GM12878 (cell line): ENCODE measurements at regions not wholly inside any gene's neighbourhood (a gene's known extent, or its start where the extent isn't known, plus 50 kb on each side); places are given as distances from the start of the nearest gene placed in this dataset.

ENCODE experiments used
- ATAC-seq: fragments of 200-7000 bp; cut with Tn5 transposase; 3 replicates; pipeline ENCODE4 v1.9.1; 2020; ENCODE audit warnings: mild to moderate bottlenecking, moderate library complexity
- BruUV-seq: library from RNA; stranded (reverse); fragments of 400-500 nt; replicated peaks from 2 replicates; lab custom pipeline; 2021; lab: Mats Ljungman, UMichigan
- CTCF ChIA-PET: fragments of 300-600 bp; sonication (Branson Sonifier 250); formaldehyde crosslinking; extraction: SDS; loops from one replicate; lab custom pipeline; 2021; ENCODE audit warnings: inconsistent platforms; lab: Yijun Ruan, JAX
- POLR2A ChIA-PET: fragments of 350-600 bp; formaldehyde crosslinking; extraction: SDS; loops from one replicate; lab custom pipeline; 2021; ENCODE audit warnings: inconsistent platforms; lab: Charles Lee
- RAD21 ChIA-PET: fragments of 300-600 bp; sonication (Branson Sonifier 250); formaldehyde crosslinking; loops from one replicate; lab custom pipeline; 2023; ENCODE audit warnings: antibody characterized with exemption; ENCODE audit not compliant: unreplicated experiment; lab: Charles Lee
- SMC1A ChIA-PET: fragments of 300-600 bp; sonication (Branson Sonifier 250); formaldehyde crosslinking; loops from one replicate; lab custom pipeline; 2023; ENCODE audit not compliant: unreplicated experiment, uncharacterized antibody; lab: Charles Lee
- DNase-seq: peaks from one replicate; pipeline ENCODE4 v3.0.0-alpha.2; 2011; ENCODE audit warnings: low read depth, low spot score
- FAIRE-seq: peaks from 3 replicates; lab custom pipeline; 2011; peaks lifted over from hg19 to GRCh38; lab: Jason Lieb, UNC
- H2AFZ ChIP-seq: 2 replicates; pipeline ENCODE4 v1.6.0; 2011; ENCODE audit warnings: low read depth, low read length, control low read depth; ENCODE audit not compliant: control insufficient read depth
- H3K27ac ChIP-seq: 2 replicates; pipeline ENCODE4 v1.5.1; 2011; ENCODE audit warnings: control low read depth; ENCODE audit not compliant: control insufficient read depth, insufficient read depth
- H3K27me3 ChIP-seq, 2 experiments: replicated peaks in 1 of 2; 2 replicates each; pipeline versions ENCODE4 v1.6.0 to v1.6.1; 2011; ENCODE audit warnings: low read length in 1 of 2; ENCODE audit not compliant: control insufficient read depth in 2 of 2, insufficient read depth in 2 of 2
- H3K36me3 ChIP-seq, 2 experiments: 2 replicates each; pipeline ENCODE4 v1.5.1; 2011; ENCODE audit warnings: low read length in 1 of 2; ENCODE audit not compliant: control insufficient read depth in 2 of 2, insufficient read depth in 2 of 2
- H3K4me1 ChIP-seq: 2 replicates; pipeline ENCODE4 v1.6.1; 2011; ENCODE audit warnings: mild to moderate bottlenecking, low read length, moderate library complexity, mixed read lengths; ENCODE audit not compliant: control insufficient read depth, insufficient read depth
- H3K4me2 ChIP-seq: 2 replicates; pipeline ENCODE4 v1.6.0; 2011; ENCODE audit warnings: control low read depth; ENCODE audit not compliant: control insufficient read depth, insufficient read depth
- H3K4me3 ChIP-seq: fragments of 200-600 bp; sonication (generic); 2 replicates; pipeline ENCODE4 v1.5.1; 2016
- H3K79me2 ChIP-seq: 2 replicates; pipeline ENCODE4 v1.6.0; 2011; ENCODE audit warnings: low read length; ENCODE audit not compliant: control insufficient read depth, insufficient read depth
- H3K9ac ChIP-seq: 2 replicates; pipeline ENCODE4 v1.8.0; 2011; ENCODE audit warnings: low read length, control low read depth, mixed read lengths; ENCODE audit not compliant: control insufficient read depth, insufficient read depth
- H3K9me3 ChIP-seq: replicated peaks from 3 replicates; pipeline ENCODE4 v1.5.1; 2011; ENCODE audit warnings: mild to moderate bottlenecking, low read length; ENCODE audit not compliant: control insufficient read depth, insufficient read depth
- H4K20me1 ChIP-seq: 2 replicates; pipeline ENCODE4 v1.6.0; 2011; ENCODE audit not compliant: control insufficient read depth, insufficient read depth
- BCL11A ChIP-seq: IDR thresholded peaks from 2 replicates; pipeline ENCODE4 v1.6.1; 2011; ENCODE audit warnings: low read depth, low read length
- CUX1 ChIP-seq: IDR thresholded peaks from 2 replicates; pipeline ENCODE4 v1.6.1; 2012; ENCODE audit warnings: improper control_type of control experiment, low read depth, low read length; ENCODE audit not compliant: insufficient replicate concordance
- E2F8 ChIP-seq: fragments of 450-650 bp; IDR thresholded peaks from 2 replicates; pipeline ENCODE4 v1.6.1; 2018; ENCODE audit warnings: mild to moderate bottlenecking, low read depth, moderate library complexity; ENCODE audit not compliant: partially characterized antibody
- FOXK2 ChIP-seq: fragments of 450-650 bp; IDR thresholded peaks from 2 replicates; pipeline ENCODE4 v1.6.1; 2017; ENCODE audit warnings: mild to moderate bottlenecking, moderate library complexity
- GABPA ChIP-seq: IDR thresholded peaks from 2 replicates; pipeline ENCODE4 v1.6.1; 2014; ENCODE audit warnings: antibody characterized with exemption, low read depth, mild to moderate bottlenecking, inconsistent platforms
- HSF1 ChIP-seq: fragments of 150-350 bp; IDR thresholded peaks from 2 replicates; pipeline ENCODE4 v1.6.1; 2014; ENCODE audit warnings: mild to moderate bottlenecking, low read depth, low read length
- MEF2A ChIP-seq: IDR thresholded peaks from 2 replicates; pipeline ENCODE4 v1.6.1; 2011; ENCODE audit warnings: low read depth, mild to moderate bottlenecking, low read length, moderate library complexity; ENCODE audit not compliant: insufficient read depth
- PRDM15 ChIP-seq: fragments of 450-650 bp; formaldehyde crosslinking; IDR thresholded peaks from 2 replicates; pipeline ENCODE4 v1.4.0; 2020; ENCODE audit warnings: mild to moderate bottlenecking, moderate library complexity
- SMAD1 ChIP-seq: fragments of 450-650 bp; IDR thresholded peaks from 2 replicates; pipeline ENCODE4 v1.6.1; 2018; ENCODE audit warnings: mild to moderate bottlenecking, low read depth; ENCODE audit not compliant: partially characterized antibody
- SPI1 ChIP-seq: IDR thresholded peaks from 2 replicates; pipeline ENCODE4 v1.6.1; 2011; ENCODE audit warnings: low read depth, mild to moderate bottlenecking, low read length, moderate library complexity, borderline replicate concordance; ENCODE audit not compliant: insufficient read depth
- STAT1 ChIP-seq: fragments of 450-650 bp; conservative IDR thresholded peaks from 2 replicates; pipeline ENCODE4 v1.6.1; 2014; ENCODE audit warnings: antibody characterized with exemption, mild to moderate bottlenecking
- TBL1XR1 ChIP-seq: IDR thresholded peaks from 2 replicates; pipeline ENCODE4 v1.6.1; 2012; ENCODE audit warnings: low read depth, low read length, improper control_type of control experiment
- WGBS: methylation state at CpG from one replicate; pipeline ENCODE4 v1.1.6; 2016; ENCODE audit warnings: low lambda C conversion rate; ENCODE audit not compliant: insufficient replicate concordance, insufficient coverage; ENCODE audit errors: missing lambda C conversion rate; 5-methylcytosine and 5-hydroxymethylcytosine counted together
- in situ Hi-C: fragments of 300-500 bp; cut with MboI; formaldehyde crosslinking; loops from 9 replicates; pipeline ENCODE4 v1.14.3; 2018; ENCODE audit warnings: mixed read lengths
- intact Hi-C: fragments of 100-400 bp; cut with micrococcal nuclease; formaldehyde crosslinking; loops from one replicate; pipeline ENCODE4 v1.14.2; 2022; ENCODE audit not compliant: unreplicated experiment

- Histone ChIP-seq H2AFZ (no peak overlapping the region), H3K27me3 (no peaks in the 10 kb centered on the region), H3K4me3 (no peak overlapping the region), H3K79me2 (no peaks in the 10 kb centered on the region), H3K9me3 (no peaks in the 10 kb centered on the region), H3K4me1 (peaks cover 10% of the 10 kb centered on the region), H3K36me3 (no peaks in the 10 kb centered on the region), H3K4me2 (no peak overlapping the region), H3K27ac (no peak overlapping the region), H4K20me1 (no peaks in the 10 kb centered on the region), H3K9ac (no peak overlapping the region)
- in situ Hi-C loops = no loop called here
- RAD21 ChIA-PET = no interaction called here
- SMC1A ChIA-PET = no interaction called here
- CTCF ChIA-PET = no interaction called here
- BruUV-seq = no TSS peak
- FAIRE-seq (no peak), DNase-seq (no peak), ATAC-seq (no peak)
- intact Hi-C loops = no loop called here
- WGBS = 83% methylated on average over 11 of the region's 11 CpGs
- POLR2A ChIA-PET = no interaction called here
- TF ChIP-seq SMAD1 = no peak
- TF ChIP-seq GABPA = no peak
- TF ChIP-seq CUX1 = no peak
- TF ChIP-seq PRDM15 (CRISPR knock-in tag) = no peak
- TF ChIP-seq SPI1 = no peak
- TF ChIP-seq MEF2A = no peak
- no peak for TF ChIP-seq BCL11A
- no peak for TF ChIP-seq E2F8
- TF ChIP-seq STAT1 = no peak
- no peak for TF ChIP-seq TBL1XR1
- no peak for TF ChIP-seq FOXK2
- no peak for TF ChIP-seq HSF1
Observed at GRCh38 chr20:50351541-50351940, 158.6 kb upstream of the PTPN1 start.
